Heart left ventricle (tissue), 13 donors: ENCODE measurements at regions not wholly inside any gene's neighbourhood (a gene's known extent, or its start where the extent isn't known, plus 50 kb on each side); places are given as distances from the start of the nearest gene placed in this dataset.

Source experiments
- POLR2A ChIP-seq, 2 donors: fragments of 450-650 bp; IDR thresholded peaks; one replicate each; pipeline ENCODE4 v1.6.1; 2017; ENCODE audit warnings: antibody characterized with exemption in 2 of 2, mild to moderate bottlenecking in 2 of 2, moderate library complexity in 2 of 2
- TF ChIP-seq, protein P1 (sequence below), 12 donors: fragments of 200-600 bp; sonication (generic) in 4 of 12; IDR thresholded peaks; one replicate each; pipeline versions ENCODE4 v1.5.0 to v1.8.0; 2018 to 2022; ENCODE audit warnings: antibody characterized with exemption in 12 of 12, mild to moderate bottlenecking in 5 of 12
- donor health status: ischemic (EF 13 %, LVEDD 7.1; RV severe dilation, severe dysfunction).
- donor health status: DM: no; HTN: yes; CAD: no.
- donor health status: DM: no; HTN: no; CAD: no.
- donor health status: ischemic (EF 25% LVEDD 6.9; RV normal size, moderate dysfunction).
- donor health status: ischemic (EF 25% LVEDD 5.7; RV mildly dilated, moderate dysfunction).
- donor health status: ischemic (EF 35%, LVEDD 5.7; RV mildly dilated, moderate dysfunction).
- donor health status: nonischemic (EF 11% LVEDD 7.7; RV severe dilation, severe dysfunction).
- donor health status: DM: yes; HTN: yes; CAD: no.
- donor health status: PGD.
- donor health status: ischemic (EF 29% LVEDD 5.4; RV normal size, mild dysfunction).
- donor health status: nonischemic (EF 23%, LVEDD 6.1; RV moderate dilation, normal function).

DNA sequence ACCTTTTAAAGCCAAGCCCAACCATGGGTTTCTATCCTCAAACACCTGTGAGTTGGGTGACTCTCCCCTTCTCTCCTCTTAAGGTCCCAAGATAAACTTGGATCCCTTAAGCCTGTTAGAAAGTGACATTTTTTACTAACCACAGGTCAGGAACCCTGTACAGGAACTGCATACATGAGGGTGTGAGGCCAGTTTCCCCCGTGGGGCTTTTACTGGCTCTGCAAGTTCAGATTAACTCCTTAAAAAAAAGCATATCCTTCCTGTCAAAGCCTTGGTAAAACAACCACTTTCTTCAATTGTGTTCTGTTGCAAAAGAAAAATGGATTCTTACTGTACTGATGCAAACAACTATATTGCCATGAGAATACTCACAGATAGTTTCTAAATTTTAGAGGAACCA lies 2638.7 kb upstream of the PCDH20 start:
- TF ChIP-seq, protein P1, sequence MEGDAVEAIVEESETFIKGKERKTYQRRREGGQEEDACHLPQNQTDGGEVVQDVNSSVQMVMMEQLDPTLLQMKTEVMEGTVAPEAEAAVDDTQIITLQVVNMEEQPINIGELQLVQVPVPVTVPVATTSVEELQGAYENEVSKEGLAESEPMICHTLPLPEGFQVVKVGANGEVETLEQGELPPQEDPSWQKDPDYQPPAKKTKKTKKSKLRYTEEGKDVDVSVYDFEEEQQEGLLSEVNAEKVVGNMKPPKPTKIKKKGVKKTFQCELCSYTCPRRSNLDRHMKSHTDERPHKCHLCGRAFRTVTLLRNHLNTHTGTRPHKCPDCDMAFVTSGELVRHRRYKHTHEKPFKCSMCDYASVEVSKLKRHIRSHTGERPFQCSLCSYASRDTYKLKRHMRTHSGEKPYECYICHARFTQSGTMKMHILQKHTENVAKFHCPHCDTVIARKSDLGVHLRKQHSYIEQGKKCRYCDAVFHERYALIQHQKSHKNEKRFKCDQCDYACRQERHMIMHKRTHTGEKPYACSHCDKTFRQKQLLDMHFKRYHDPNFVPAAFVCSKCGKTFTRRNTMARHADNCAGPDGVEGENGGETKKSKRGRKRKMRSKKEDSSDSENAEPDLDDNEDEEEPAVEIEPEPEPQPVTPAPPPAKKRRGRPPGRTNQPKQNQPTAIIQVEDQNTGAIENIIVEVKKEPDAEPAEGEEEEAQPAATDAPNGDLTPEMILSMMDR (IDR thresholded peaks at IDR 0.05): no peak
- no peak for TF ChIP-seq POLR2A (IDR thresholded peaks at IDR 0.05)
